HepG2 (cell line): ENCODE measurements at regions not wholly inside any gene's neighbourhood (a gene's known extent, or its start where the extent isn't known, plus 50 kb on each side); places are given as distances from the start of the nearest gene placed in this dataset.

Experiments used
- ATAC-seq: fragments of 200-7000 bp; cut with Tn5 transposase; 3 replicates; pipeline ENCODE4 v1.9.1; 2020; ENCODE audit warnings: mild to moderate bottlenecking, moderate library complexity
- BruUV-seq: library from RNA; stranded (reverse); fragments of 400-500 nt; replicated peaks from 2 replicates; lab custom pipeline; 2021; lab: Mats Ljungman, UMichigan
- CTCF ChIA-PET: fragments of 300-600 bp; formaldehyde crosslinking; extraction: SDS; loops from one replicate; lab custom pipeline; 2021; ENCODE audit warnings: low total read pairs, inconsistent platforms, low intra/inter-chr PET ratio; lab: Yijun Ruan, JAX
- POLR2A ChIA-PET: fragments of 350-600 bp; sonication (Branson Sonifier 250); formaldehyde crosslinking; loops from one replicate; lab custom pipeline; 2020; ENCODE audit warnings: antibody characterized with exemption, inconsistent platforms; lab: Yijun Ruan, JAX
- DNase-seq: peaks from one replicate; pipeline ENCODE4 v3.0.0-alpha.2; 2015; ENCODE audit warnings: low spot score
- FAIRE-seq: peaks from 3 replicates; lab custom pipeline; 2011; peaks lifted over from hg19 to GRCh38; lab: Jason Lieb, UNC
- H2AFZ ChIP-seq: one replicate; pipeline ENCODE4 v1.6.1; 2011; ENCODE audit warnings: low read length, inconsistent platforms
- H3K27ac ChIP-seq: fragments of 300-600 bp; 3 replicates; pipeline ENCODE4 v1.8.0; 2011; ENCODE audit warnings: mixed run types, mild to moderate bottlenecking, mixed read lengths, low read length, inconsistent platforms; ENCODE audit not compliant: insufficient read depth; ENCODE audit errors: extremely low read length
- H3K27me3 ChIP-seq, 2 experiments: fragments of 200-600 bp in 1 of 2; 2 replicates in 1 of 2; 3 replicates in 1 of 2; pipeline versions ENCODE4 v1.6.0 to v1.8.0; 2011; ENCODE audit warnings: low read length in 2 of 2, mild to moderate bottlenecking in 2 of 2, moderate library complexity in 2 of 2, inconsistent platforms in 1 of 2; ENCODE audit not compliant: insufficient read depth in 2 of 2, control insufficient read depth in 1 of 2
- H3K36me3 ChIP-seq, 2 experiments: fragments of 200-600 bp in 1 of 2; replicated peaks in 1 of 2; 2 replicates in 1 of 2; 3 replicates in 1 of 2; pipeline versions ENCODE4 v1.5.1 to v1.8.0; 2011; ENCODE audit warnings: low read length in 2 of 2, inconsistent platforms in 1 of 2; ENCODE audit not compliant: insufficient read depth in 2 of 2, control insufficient read depth in 1 of 2
- H3K4me1 ChIP-seq: 2 replicates; pipeline ENCODE4 v1.5.1; 2012; ENCODE audit warnings: low read length, inconsistent platforms; ENCODE audit not compliant: insufficient read depth
- H3K4me2 ChIP-seq: 2 replicates; pipeline ENCODE4 v1.6.0; 2011; ENCODE audit warnings: low read depth, low read length, inconsistent platforms
- H3K4me3 ChIP-seq, 3 experiments: fragments of 200-600 bp in 1 of 3; sonication (generic), shearing (Covaris generic) in 1 of 3; replicated peaks in 1 of 3; 2 replicates each; pipeline ENCODE4 v1.5.1; 2011 to 2016; ENCODE audit warnings: low read length in 3 of 3, inconsistent platforms in 2 of 3, low read depth in 2 of 3, mild to moderate bottlenecking in 2 of 3, control low read depth in 1 of 3, mixed read lengths in 1 of 3; ENCODE audit not compliant: insufficient read depth in 1 of 3
- H3K79me2 ChIP-seq: one replicate; pipeline ENCODE4 v1.6.1; 2011; ENCODE audit warnings: low read length, inconsistent platforms; ENCODE audit not compliant: insufficient read depth
- H3K9ac ChIP-seq: 2 replicates; pipeline ENCODE4 v1.6.0; 2011; ENCODE audit warnings: mild to moderate bottlenecking, low read depth, low read length, inconsistent platforms; ENCODE audit not compliant: insufficient read depth
- H3K9me3 ChIP-seq: 2 replicates; pipeline ENCODE4 v1.5.1; 2012; ENCODE audit warnings: mild to moderate bottlenecking, low read length
- H4K20me1 ChIP-seq: 2 replicates; pipeline ENCODE4 v1.6.0; 2011; ENCODE audit warnings: inconsistent platforms, mild to moderate bottlenecking, low read length, moderate library complexity; ENCODE audit not compliant: insufficient read depth
- FOXP4 ChIP-seq: sonication (generic); formaldehyde crosslinking; IDR thresholded peaks from 2 replicates; pipeline ENCODE4 v1.4.0; 2020; ENCODE audit warnings: missing genetic modification reagents
- MLX ChIP-seq: IDR thresholded peaks from 2 replicates; pipeline ENCODE4 v1.6.1; 2016
- PLRG1 ChIP-seq: fragments of 450-650 bp; conservative IDR thresholded peaks from 2 replicates; pipeline ENCODE4 v1.6.1; 2016
- PLSCR1 ChIP-seq: sonication (generic); formaldehyde crosslinking; IDR thresholded peaks from 2 replicates; pipeline ENCODE4 v1.5.0; 2020; ENCODE audit warnings: missing genetic modification reagents, mild to moderate bottlenecking, borderline replicate concordance
- SATB2 ChIP-seq: sonication (generic); formaldehyde crosslinking; IDR thresholded peaks from 2 replicates; pipeline ENCODE4 v1.5.0; 2020; ENCODE audit warnings: missing genetic modification reagents
- TEAD2 ChIP-seq: sonication (generic); formaldehyde crosslinking; IDR thresholded peaks from 2 replicates; pipeline ENCODE4 v1.9.0; 2021; ENCODE audit warnings: missing genetic modification reagents
- YEATS4 ChIP-seq: sonication (generic); formaldehyde crosslinking; IDR thresholded peaks from 2 replicates; pipeline ENCODE4 v1.4.0; 2020; ENCODE audit warnings: missing genetic modification reagents, borderline replicate concordance
- ZNF275 ChIP-seq: sonication (generic); formaldehyde crosslinking; IDR thresholded peaks from 2 replicates; pipeline ENCODE4 v1.8.0; 2022; ENCODE audit warnings: missing genetic modification reagents, mild to moderate bottlenecking, inconsistent platforms, borderline replicate concordance
- ZNF3 ChIP-seq: IDR thresholded peaks from 2 replicates; pipeline ENCODE4 v1.7.0; 2017; ENCODE audit warnings: inconsistent platforms
- ZNF562 ChIP-seq: sonication (generic); formaldehyde crosslinking; IDR thresholded peaks from 2 replicates; pipeline ENCODE4 v1.8.0; 2022; ENCODE audit warnings: missing genetic modification reagents, borderline replicate concordance
- ZNF597 ChIP-seq: sonication (generic); formaldehyde crosslinking; IDR thresholded peaks from 2 replicates; pipeline ENCODE4 v1.5.0; 2020; ENCODE audit warnings: missing genetic modification reagents
- ZNF674 ChIP-seq: sonication (generic); formaldehyde crosslinking; IDR thresholded peaks from 2 replicates; pipeline ENCODE4 v1.5.0; 2020; ENCODE audit warnings: low read depth, mild to moderate bottlenecking, missing genetic modification reagents
- ZNF878 ChIP-seq: sonication (generic); formaldehyde crosslinking; IDR thresholded peaks from 2 replicates; pipeline ENCODE4 v1.8.1; 2023; ENCODE audit warnings: mild to moderate bottlenecking, missing genetic modification reagents, moderate library complexity
- WGBS: methylation state at CpG from one replicate; pipeline ENCODE4 v1.1.6; 2017; ENCODE audit warnings: low lambda C conversion rate; 5-methylcytosine and 5-hydroxymethylcytosine counted together
- in situ Hi-C: cut with HindIII; loops from 2 replicates; pipeline ENCODE4 v1.10.0; 2017; ENCODE audit warnings: low pct_unique_long_range_greater_than_20kb; ENCODE audit not compliant: extremely low pct_ligation_motif_present
- intact Hi-C: fragments of 100-400 bp; cut with micrococcal nuclease; formaldehyde crosslinking; loops from one replicate; pipeline ENCODE4 v1.10.0; 2022; ENCODE audit not compliant: unreplicated experiment

- Histone ChIP-seq H3K27me3 (no peaks in the 10 kb centered on the region), H4K20me1 (no peaks in the 10 kb centered on the region), H3K9ac (no peak overlapping the region), H3K36me3 (no peaks in the 10 kb centered on the region), H3K4me3 (no peak overlapping the region), H3K79me2 (no peaks in the 10 kb centered on the region), H3K27ac (no peak overlapping the region), H3K9me3 (no peaks in the 10 kb centered on the region), H2AFZ (no peak overlapping the region), H3K4me1 (no peaks in the 10 kb centered on the region), H3K4me2 (no peak overlapping the region)
- in situ Hi-C loops, result no loop called here
- CTCF ChIA-PET, result no interaction called here
- BruUV-seq, result no TSS peak
- intact Hi-C loops, result no loop called here
- POLR2A ChIA-PET, result no interaction called here
- ATAC-seq (no peak), DNase-seq (no peak), FAIRE-seq (no peak)
- TF ChIP-seq FOXP4 (CRISPR knock-in tag) (no peak), MLX (CRISPR knock-in tag) (no peak), ZNF878 (CRISPR knock-in tag) (no peak)
- WGBS, result 38% methylated on average over 9 of the region's 9 CpGs
Observed at GRCh38 chr19:28905996-28906395, 307.0 kb downstream of the UQCRFS1 start.

GRCh38 chr19:28899703-28900102 is 313.2 kb downstream of the UQCRFS1 start:
- H3K9ac ChIP-seq, result no peak overlapping the region
- no peak overlapping the region for H3K27ac ChIP-seq
- H4K20me1 ChIP-seq, result no peaks in the 10 kb centered on the region
- no peaks in the 10 kb centered on the region for H3K9me3 ChIP-seq
- no peak for DNase-seq
- ChIA-PET POLR2A (no interaction called here), CTCF (no interaction called here)
- no peaks in the 10 kb centered on the region for H3K79me2 ChIP-seq
- intact Hi-C loops, result no loop called here
- H3K36me3 ChIP-seq, result no peaks in the 10 kb centered on the region
- in situ Hi-C loops, result loop anchor here (25.0 kb wide), 1 partner anchor 437 kb away; no protein-coding TSS in a partner anchor
- WGBS, result 25% methylated on average over 4 of the region's 4 CpGs
- H3K27me3 ChIP-seq, result no peaks in the 10 kb centered on the region
- H3K4me1 ChIP-seq, result no peaks in the 10 kb centered on the region
- H3K4me3 ChIP-seq, result no peak overlapping the region
- TF ChIP-seq YEATS4 (CRISPR knock-in tag), result no peak
- TF ChIP-seq SATB2 (CRISPR knock-in tag), result no peak
- TF ChIP-seq TEAD2 (CRISPR knock-in tag), result no peak
- no peak for TF ChIP-seq PLRG1
- TF ChIP-seq ZNF562 (CRISPR knock-in tag), result no peak
- TF ChIP-seq ZNF275 (CRISPR knock-in tag), result no peak
- TF ChIP-seq ZNF3, result no peak
- no peak for TF ChIP-seq PLSCR1
- TF ChIP-seq ZNF597 (CRISPR knock-in tag), result no peak
- no peak for TF ChIP-seq ZNF674 (CRISPR knock-in tag)
- TF ChIP-seq, all 625 proteins: peak for 0
- Histone ChIP-seq H3K4me2 (no peak overlapping the region), H2AFZ (no peak overlapping the region)
- ATAC-seq, result no peak
- FAIRE-seq, result no peak
- no TSS peak for BruUV-seq
